KMS-11 (cell line): ENCODE measurements at regions not wholly inside any gene's neighbourhood (a gene's known extent, or its start where the extent isn't known, plus 50 kb on each side); places are given as distances from the start of the nearest gene placed in this dataset.

ENCODE experiments used
- H2AFZ ChIP-seq: fragments of 200-600 bp; sonication (generic); 2 replicates; pipeline ENCODE4 v1.6.1; 2016; ENCODE audit warnings: antibody characterized with exemption, mixed run types, low read depth
- H3K27ac ChIP-seq: fragments of 200-600 bp; sonication (generic); 2 replicates; pipeline ENCODE4 v1.6.1; 2016; ENCODE audit warnings: mild to moderate bottlenecking, mixed run types
- H3K27me3 ChIP-seq: fragments of 200-600 bp; sonication (generic); 2 replicates; pipeline ENCODE4 v1.6.1; 2017; ENCODE audit warnings: mild to moderate bottlenecking, low read depth, mixed run types, moderate library complexity; ENCODE audit not compliant: insufficient read depth
- H3K36me3 ChIP-seq: fragments of 200-600 bp; sonication (generic); 2 replicates; pipeline ENCODE4 v1.6.1; 2017; ENCODE audit warnings: mild to moderate bottlenecking, mixed run types; ENCODE audit not compliant: insufficient read depth
- H3K4me1 ChIP-seq: fragments of 200-600 bp; sonication (generic); 2 replicates; pipeline ENCODE4 v1.6.1; 2016; ENCODE audit warnings: mild to moderate bottlenecking, low read depth, mixed run types; ENCODE audit not compliant: poor library complexity, severe bottlenecking
- H3K4me2 ChIP-seq: fragments of 200-600 bp; sonication (generic); 2 replicates; pipeline ENCODE4 v1.7.0; 2016; ENCODE audit warnings: mild to moderate bottlenecking, mixed run types
- H3K4me3 ChIP-seq: fragments of 200-600 bp; sonication (generic); IDR thresholded peaks from 2 replicates; pipeline ENCODE4 v1.6.1; 2017; ENCODE audit warnings: low read depth, low read length, mixed read lengths; ENCODE audit not compliant: insufficient read depth
- H3K79me2 ChIP-seq: fragments of 200-600 bp; sonication (generic); 2 replicates; pipeline ENCODE4 v1.6.1; 2016; ENCODE audit warnings: low read depth, mixed run types; ENCODE audit not compliant: insufficient read depth
- H3K9ac ChIP-seq: fragments of 200-600 bp; sonication (generic); 2 replicates; pipeline ENCODE4 v1.6.1; 2016; ENCODE audit warnings: mild to moderate bottlenecking, mixed run types
- H4K20me1 ChIP-seq: fragments of 200-600 bp; sonication (generic); 2 replicates; pipeline ENCODE4 v1.6.1; 2016; ENCODE audit warnings: mild to moderate bottlenecking, mixed run types; ENCODE audit not compliant: insufficient read depth
- CTCF ChIP-seq: fragments of 200-600 bp; sonication (generic); conservative IDR thresholded peaks from 2 replicates; pipeline ENCODE4 v1.6.1; 2017; ENCODE audit warnings: low read depth, mild to moderate bottlenecking, antibody characterized with exemption, low read length, moderate library complexity, mixed read lengths

DNA sequence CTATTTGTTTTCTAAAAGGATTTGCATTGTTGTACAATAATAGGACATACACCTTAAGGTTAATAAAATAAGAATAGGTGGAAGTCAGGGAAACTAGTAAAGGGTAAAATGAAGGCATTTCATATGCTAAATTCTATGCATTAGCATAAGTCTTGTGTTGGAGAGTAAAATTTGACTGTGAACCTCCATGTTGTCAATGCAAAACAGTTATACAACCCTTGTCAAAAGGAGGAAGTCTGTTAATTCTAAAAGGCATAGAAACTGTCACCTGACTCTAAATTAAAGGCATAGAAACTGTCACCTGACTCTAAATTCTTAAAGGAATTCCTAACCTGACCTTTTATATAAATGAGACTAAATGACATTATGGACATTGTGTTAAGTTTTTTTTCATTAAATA, 291.8 kb downstream of the OLFM3 start:
- H3K79me2 ChIP-seq, result no peaks in the 10 kb centered on the region
- no peak overlapping the region for H2AFZ ChIP-seq
- H3K36me3 ChIP-seq, result no peaks in the 10 kb centered on the region
- no peak overlapping the region for H3K27ac ChIP-seq
- H3K27me3 ChIP-seq, result no peaks in the 10 kb centered on the region
- H3K4me2 ChIP-seq, result no peak overlapping the region
- H4K20me1 ChIP-seq, result no peaks in the 10 kb centered on the region
- no peak for TF ChIP-seq CTCF
- no peak overlapping the region for H3K9ac ChIP-seq
- H3K4me3 ChIP-seq, result no peak overlapping the region
- H3K4me1 ChIP-seq, result no peaks in the 10 kb centered on the region

DNA sequence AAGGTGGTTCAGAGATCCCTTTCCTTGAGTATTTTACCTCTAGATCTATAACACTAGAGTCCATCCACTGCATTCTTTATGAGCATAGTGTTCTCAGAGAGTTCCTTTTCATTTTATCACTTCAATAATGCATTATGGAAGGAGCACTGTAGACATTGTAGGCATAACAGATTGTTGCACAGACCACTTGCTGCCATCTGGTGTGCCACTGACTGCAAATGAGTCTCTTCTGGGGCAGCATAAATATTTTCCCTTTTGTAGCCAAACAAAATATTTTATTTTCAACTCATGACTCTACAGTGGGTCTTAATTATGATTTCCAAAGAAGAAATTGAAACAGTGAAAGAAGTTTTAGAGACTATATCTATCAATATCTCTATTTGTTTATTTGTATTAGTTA, 290.4 kb downstream of the OLFM3 start:
- H3K36me3 ChIP-seq, result no peaks in the 10 kb centered on the region
- no peak overlapping the region for H3K9ac ChIP-seq
- no peak overlapping the region for H3K27ac ChIP-seq
- H3K4me1 ChIP-seq, result no peaks in the 10 kb centered on the region
- H3K4me3 ChIP-seq, result no peak overlapping the region
- H4K20me1 ChIP-seq, result no peaks in the 10 kb centered on the region
- no peak overlapping the region for H2AFZ ChIP-seq
- no peak for TF ChIP-seq CTCF
- no peaks in the 10 kb centered on the region for H3K27me3 ChIP-seq
- H3K79me2 ChIP-seq, result no peaks in the 10 kb centered on the region
- H3K4me2 ChIP-seq, result no peak overlapping the region

GRCh38 chr1:101709721-101710120, 287.0 kb downstream of the OLFM3 start:
- TF ChIP-seq CTCF, result no peak
- Histone ChIP-seq H3K36me3 (no peaks in the 10 kb centered on the region), H4K20me1 (no peaks in the 10 kb centered on the region), H2AFZ (no peak overlapping the region), H3K27ac (no peak overlapping the region), H3K4me3 (no peak overlapping the region), H3K79me2 (no peaks in the 10 kb centered on the region), H3K27me3 (no peaks in the 10 kb centered on the region), H3K4me1 (no peaks in the 10 kb centered on the region), H3K4me2 (no peak overlapping the region), H3K9ac (no peak overlapping the region)

GRCh38 chr1:101713760-101714159, 283.0 kb downstream of the OLFM3 start:
- Histone ChIP-seq H4K20me1 (no peaks in the 10 kb centered on the region), H3K4me1 (no peaks in the 10 kb centered on the region), H2AFZ (no peak overlapping the region), H3K27me3 (no peaks in the 10 kb centered on the region), H3K36me3 (no peaks in the 10 kb centered on the region), H3K79me2 (no peaks in the 10 kb centered on the region), H3K4me3 (no peak overlapping the region), H3K27ac (no peak overlapping the region), H3K4me2 (no peak overlapping the region), H3K9ac (no peak overlapping the region)
- TF ChIP-seq CTCF, result no peak
